IPS DF 4.7 (cell line): ENCODE measurements at regions not wholly inside any gene's neighbourhood (a gene's known extent, or its start where the extent isn't known, plus 50 kb on each side); places are given as distances from the start of the nearest gene placed in this dataset.

Experiments used
- DNase-seq: peaks from one replicate; pipeline ENCODE4 v3.0.0-alpha.2; 2013; ENCODE audit warnings: low spot score; ENCODE audit errors: extremely low read depth

- DNase-seq = no peak
Measured at GRCh38 chr9:1462626-1463308, 412.6 kb downstream of the DMRT2 start.

DNA sequence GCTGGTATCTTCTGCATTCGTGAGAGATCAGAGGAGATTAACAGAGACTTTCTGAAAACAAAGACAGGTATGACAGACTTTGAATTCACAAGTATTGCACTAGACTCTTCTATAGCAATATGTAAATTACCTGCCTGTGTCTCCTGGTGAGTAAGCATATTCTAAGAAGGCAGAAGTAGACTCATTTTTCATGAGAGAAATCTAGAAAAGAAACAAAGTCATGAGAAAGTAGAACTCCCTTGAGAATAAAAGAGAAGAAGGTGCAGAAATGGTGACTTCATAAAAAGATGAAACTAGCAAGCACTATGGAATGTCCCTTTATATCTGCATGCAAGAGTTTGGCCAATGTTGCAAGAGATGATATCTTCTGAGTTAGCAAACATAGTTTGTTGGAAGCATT, 419.8 kb downstream of the DMRT2 start:
- no peak for DNase-seq

DNA sequence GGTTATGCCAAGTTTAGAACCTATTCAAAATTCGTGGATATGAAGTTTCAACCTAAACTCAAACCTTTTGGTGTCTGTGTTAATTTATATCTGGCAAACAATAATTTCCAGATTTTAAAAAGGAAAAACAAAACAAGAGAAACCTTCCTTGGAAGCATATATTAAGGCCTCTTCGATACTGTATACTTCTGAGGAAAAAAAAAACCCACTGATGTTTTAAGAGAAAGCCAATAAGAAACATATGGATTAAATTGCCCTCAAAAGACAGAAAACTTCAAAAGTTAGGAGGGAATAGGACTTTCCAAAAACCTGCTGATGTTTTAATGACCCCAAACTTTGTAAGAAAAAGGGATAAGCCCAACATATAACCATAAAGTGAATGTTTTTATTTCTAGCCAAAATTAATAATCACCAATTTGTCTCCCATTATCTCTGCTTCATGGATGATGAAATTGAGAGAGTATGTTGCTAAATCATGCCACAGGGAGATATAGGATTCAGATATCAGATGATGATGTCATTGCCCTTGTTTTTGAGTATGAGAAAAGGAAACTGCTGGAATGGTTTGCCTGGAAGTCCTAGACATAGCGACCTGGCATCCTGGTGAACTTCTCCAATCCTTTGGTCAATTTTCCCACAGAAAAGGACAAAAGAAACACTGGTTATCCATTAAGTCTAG, 423.9 kb downstream of the DMRT2 start:
- DNase-seq = no peak

DNA sequence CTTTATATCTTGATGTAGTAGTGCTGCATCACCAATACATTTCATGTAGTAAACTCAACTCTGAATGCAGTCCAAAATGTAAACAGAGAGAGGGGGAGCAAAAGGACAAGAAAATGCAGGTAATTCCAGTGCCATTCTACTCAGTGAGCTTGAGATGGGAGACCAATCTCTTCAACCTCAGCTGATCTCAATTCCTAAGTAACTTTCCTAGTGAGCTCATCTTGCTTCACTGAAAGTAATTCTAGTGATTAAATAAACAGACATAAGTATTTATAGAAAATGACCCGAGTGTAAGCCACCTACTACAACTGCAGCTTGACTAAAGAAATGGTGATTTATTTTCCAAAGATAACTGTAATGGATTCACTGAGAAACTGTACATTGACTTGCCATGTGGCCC, 424.5 kb downstream of the DMRT2 start:
- DNase-seq = no peak

DNA sequence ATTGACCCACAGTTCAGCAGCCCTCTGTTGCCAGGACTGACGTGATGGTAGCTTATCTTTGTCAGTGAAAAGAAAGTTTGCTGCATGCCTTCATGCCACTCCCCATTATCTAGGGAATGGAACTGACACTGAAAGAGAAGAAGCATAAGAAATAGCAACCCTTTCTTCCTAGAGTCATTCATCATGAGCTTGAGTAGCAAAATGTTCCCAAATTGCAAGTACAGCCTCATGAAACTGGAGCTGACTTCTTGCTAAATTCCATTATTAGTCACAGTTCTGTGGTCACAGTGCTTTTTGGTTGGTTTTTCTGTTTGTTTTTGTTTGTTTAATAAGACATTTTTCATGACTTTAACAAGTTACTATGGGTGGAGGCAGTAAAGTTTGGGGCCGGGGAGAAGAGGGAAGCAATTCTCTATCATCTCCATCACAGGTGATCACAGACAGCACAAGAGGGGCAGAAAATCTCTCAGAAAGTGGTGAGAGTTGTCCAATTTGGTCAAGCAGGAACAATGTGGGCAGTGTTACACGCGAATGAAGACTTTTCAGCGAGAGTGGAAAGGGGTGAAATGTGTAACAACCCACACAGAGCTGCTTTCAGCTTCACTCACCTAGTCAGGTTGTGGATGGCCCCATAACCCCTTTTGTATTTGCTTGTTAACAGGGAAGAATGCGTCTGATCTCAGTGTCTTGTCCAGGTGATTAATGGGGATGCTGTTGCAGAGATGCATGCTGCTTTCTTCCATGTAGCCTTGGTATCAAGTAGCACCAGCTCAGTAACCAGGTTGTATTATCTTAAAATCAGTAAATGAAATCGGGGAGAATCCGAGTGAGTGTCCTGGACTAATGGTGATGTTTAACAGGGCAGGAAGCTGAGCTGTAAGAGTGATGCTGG, 440.4 kb downstream of the DMRT2 start:
- DNase-seq = no peak

DNA sequence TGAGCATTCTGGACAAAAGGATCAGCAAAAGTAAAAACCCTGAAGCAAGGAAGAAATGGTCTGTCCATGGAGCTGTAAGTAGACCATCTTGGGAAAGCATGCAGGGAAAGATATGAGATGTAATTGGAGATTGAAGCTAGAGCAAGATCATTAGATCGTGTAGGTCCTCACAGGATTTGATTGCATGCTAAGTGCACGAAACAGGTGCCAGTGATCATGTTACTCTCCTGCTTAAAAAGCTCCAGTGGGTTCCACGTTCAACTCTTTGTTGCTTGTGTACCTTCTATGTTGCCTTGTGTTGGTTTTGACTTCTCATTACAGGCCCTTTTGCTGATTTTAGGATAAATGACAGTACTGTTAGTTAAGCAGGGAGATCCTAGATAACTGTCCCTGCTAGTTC, 442.0 kb downstream of the DMRT2 start:
- no peak for DNase-seq

GRCh38 chr9:1495282-1496030, 445.3 kb downstream of the DMRT2 start:
- no peak for DNase-seq

- no peak for DNase-seq
Measured at GRCh38 chr9:1505489-1505888, 455.3 kb downstream of the DMRT2 start.

GRCh38 chr9:1510712-1511111, 460.6 kb downstream of the DMRT2 start:
- DNase-seq = no peak

DNA sequence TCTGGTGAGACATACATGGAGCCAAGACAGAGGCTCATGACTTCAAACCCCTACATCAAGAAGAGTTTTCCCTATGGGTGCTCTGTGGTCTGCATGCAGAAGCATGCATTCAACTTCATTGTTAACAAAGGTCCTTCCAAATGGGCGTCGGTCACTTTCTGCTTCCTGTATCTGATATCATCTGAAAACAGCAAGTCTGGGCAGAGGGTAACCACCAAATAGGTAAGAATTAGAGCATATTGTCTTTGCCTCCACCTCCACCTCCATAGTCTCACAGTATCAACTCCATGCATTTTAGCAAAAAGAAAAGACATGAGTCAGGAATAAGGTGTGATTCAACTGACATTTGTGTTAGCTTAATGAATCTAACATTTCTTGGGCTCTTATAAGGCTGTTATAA, 462.9 kb downstream of the DMRT2 start:
- DNase-seq = no peak

GRCh38 chr9:1514250-1514649, 464.1 kb downstream of the DMRT2 start:
- no peak for DNase-seq

DNA sequence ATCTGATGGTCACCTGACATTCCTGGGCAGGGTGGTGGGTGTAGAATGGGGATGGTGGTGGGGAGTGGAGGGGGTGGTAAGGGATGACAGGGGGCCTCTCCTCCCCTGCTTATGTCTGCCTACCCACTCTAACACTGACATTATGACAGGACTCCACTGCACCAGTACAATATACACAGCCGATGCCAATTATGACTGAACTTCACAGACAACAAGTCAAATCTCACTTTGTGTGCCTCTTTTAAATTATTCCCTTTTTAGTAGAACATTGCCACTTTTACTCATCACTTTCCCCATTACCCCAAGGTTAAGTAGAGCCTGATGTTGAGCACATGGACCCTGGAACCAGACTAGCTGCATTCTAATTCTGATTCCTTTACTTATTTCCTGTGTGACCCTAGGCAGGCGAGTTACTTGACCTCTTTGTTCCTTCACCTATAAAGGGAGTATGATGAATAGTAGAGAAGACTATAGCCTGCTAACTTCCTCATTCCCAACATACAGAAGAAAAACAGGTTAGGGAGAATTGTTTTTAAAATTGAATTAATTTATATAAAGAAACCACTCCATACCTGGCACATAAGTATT, 464.7 kb downstream of the DMRT2 start:
- DNase-seq = no peak

DNA sequence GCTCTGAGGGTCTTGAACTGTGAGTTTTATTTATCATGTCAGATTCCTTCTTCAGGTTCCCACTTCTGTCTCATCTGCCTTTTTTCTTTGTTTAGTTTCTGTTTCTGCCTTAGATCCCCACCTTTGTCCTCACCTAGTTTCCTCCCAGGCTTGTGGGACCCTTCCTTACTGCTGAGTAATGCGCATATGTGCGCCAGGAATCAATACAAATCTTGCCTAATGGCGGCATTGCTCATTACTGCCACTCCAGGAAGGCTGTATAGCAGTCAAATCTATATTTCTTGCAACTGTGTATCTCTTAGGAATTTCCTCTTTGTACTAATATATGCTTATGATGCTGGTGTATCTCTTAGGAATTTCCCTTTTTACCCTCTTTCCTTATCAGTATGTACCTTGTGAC, 465.4 kb downstream of the DMRT2 start:
- DNase-seq = no peak

GRCh38 chr9:1521547-1521946, 471.4 kb downstream of the DMRT2 start:
- DNase-seq = no peak

GRCh38 chr9:1522219-1522767, 472.1 kb downstream of the DMRT2 start:
- no peak for DNase-seq

DNA sequence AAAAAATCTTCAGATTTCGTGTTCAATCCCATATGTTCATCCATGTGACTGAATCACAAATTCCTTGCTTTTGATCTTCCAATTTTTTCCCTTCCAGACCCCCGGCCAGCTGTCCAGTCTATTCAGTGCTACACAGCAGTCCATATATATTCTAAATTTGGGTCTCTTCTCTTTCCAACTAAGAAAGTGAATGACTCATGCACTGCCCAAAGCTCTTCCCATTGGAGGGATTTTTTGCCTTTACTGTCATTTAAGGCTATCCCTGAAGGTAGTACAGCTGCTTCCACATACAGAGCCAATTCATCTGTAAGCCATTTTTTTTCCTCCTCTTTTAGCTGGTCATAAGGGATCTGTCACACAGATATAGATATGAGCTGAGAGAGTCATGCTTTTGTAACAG, 478.3 kb downstream of the DMRT2 start:
- DNase-seq = no peak

- no peak for DNase-seq
Measured at GRCh38 chr9:1530696-1531095, 480.5 kb downstream of the DMRT2 start.

DNA sequence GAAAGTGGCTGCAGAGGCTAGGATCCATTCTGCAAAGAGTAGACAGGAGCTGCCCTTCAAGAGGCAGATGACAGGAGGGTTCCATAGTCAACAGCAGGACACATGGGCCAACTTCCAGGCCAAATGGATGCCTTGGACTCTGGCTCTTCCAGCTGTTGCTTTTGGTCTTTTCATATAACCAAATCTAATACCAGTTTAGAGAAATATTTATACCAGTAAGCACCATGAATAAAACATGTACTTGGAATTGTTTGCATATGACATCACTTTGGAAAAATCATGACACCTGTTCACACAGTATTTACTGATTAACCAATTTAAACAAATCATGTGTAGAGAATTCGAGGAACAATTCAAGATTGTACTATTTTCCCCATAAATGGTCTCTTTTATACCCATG, 481.3 kb downstream of the DMRT2 start:
- DNase-seq = no peak

DNA sequence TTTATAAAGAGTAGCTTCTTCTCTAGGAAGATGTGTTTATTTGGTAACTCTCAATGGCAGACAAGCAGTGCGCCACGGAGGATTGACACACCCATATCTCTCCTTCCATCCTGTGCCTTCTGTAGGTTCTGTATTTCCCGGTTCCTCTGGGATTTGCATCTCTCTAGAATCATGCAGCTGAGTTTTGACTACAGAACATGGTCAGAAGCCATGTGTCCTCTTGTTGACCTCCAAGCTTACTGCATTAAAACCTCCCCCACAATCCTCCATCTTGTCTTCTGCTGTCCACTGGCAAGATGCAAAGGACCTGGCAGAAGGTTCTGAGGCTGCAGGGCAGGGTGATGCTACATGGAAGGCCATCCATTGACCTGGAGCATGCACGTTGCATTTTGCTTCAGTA, 482.0 kb downstream of the DMRT2 start:
- DNase-seq = no peak

DNA sequence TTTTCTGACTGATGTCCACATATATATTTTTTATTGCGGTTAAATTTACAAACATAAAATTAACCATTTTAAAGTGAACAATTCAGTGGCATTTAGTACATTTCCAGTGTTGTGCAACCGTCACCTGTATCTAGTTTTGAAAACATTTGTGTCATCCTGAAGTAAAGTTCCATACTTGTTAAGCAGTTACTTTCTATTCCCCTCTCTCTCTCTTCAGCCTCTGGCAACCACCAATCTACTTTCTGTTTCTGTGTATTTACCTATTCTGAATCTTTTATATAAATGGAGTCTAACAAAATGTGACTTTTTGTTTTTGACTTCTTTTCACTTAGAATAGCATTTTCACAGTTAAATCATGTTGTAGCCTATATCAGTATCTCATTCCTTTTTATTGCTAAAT, 480.1 kb upstream of the SMARCA2 start:
- no peak for DNase-seq

GRCh38 chr9:1535599-1535998, 479.5 kb upstream of the SMARCA2 start:
- no peak for DNase-seq
